Hepatocyte (in vitro differentiated cells): ENCODE measurements at regions not wholly inside any gene's neighbourhood (a gene's known extent, or its start where the extent isn't known, plus 50 kb on each side); places are given as distances from the start of the nearest gene placed in this dataset.

Experiments
- DNase-seq: peaks from one replicate; pipeline ENCODE4 v3.0.0-alpha.2; 2016; ENCODE audit warnings: low spot score
- H2AFZ ChIP-seq: fragments of 200-600 bp; sonication (generic); 2 replicates; pipeline ENCODE4 v1.6.0; 2016; ENCODE audit warnings: antibody characterized with exemption, mild to moderate bottlenecking
- H3K27ac ChIP-seq: fragments of 200-600 bp; sonication (generic); 2 replicates; pipeline ENCODE4 v1.5.1; 2016; ENCODE audit warnings: mild to moderate bottlenecking
- H3K27me3 ChIP-seq: fragments of 200-600 bp; sonication (generic); 2 replicates; pipeline ENCODE4 v1.6.1; 2016
- H3K36me3 ChIP-seq: fragments of 200-600 bp; sonication (generic); replicated peaks from 2 replicates; pipeline ENCODE4 v1.5.1; 2016; ENCODE audit warnings: low read depth; ENCODE audit not compliant: insufficient read depth
- H3K4me1 ChIP-seq: fragments of 200-600 bp; sonication (generic); 2 replicates; pipeline ENCODE4 v1.5.1; 2016; ENCODE audit warnings: mild to moderate bottlenecking, moderate library complexity; ENCODE audit not compliant: insufficient read depth
- H3K4me2 ChIP-seq: fragments of 200-600 bp; sonication (generic); 2 replicates; pipeline ENCODE4 v1.6.0; 2016
- H3K4me3 ChIP-seq: fragments of 200-600 bp; sonication (generic); 2 replicates; pipeline ENCODE4 v1.5.1; 2016; ENCODE audit warnings: mild to moderate bottlenecking
- H3K79me2 ChIP-seq: fragments of 200-600 bp; sonication (generic); 2 replicates; pipeline ENCODE4 v1.6.0; 2017; ENCODE audit warnings: mild to moderate bottlenecking
- H3K9me2 ChIP-seq: fragments of 200-600 bp; sonication (generic); replicated peaks from 2 replicates; pipeline ENCODE4 v1.6.0; 2017; ENCODE audit warnings: mild to moderate bottlenecking; ENCODE audit not compliant: insufficient read depth
- H3K9me3 ChIP-seq: fragments of 200-600 bp; sonication (generic); 2 replicates; pipeline ENCODE4 v1.5.1; 2016; ENCODE audit warnings: low read depth, mild to moderate bottlenecking
- H4K20me1 ChIP-seq: fragments of 200-600 bp; sonication (generic); 2 replicates; pipeline ENCODE4 v1.6.0; 2016; ENCODE audit warnings: mild to moderate bottlenecking; ENCODE audit not compliant: insufficient read depth, poor library complexity, severe bottlenecking
- EZH2 ChIP-seq: fragments of 200-600 bp; sonication (generic); IDR thresholded peaks from 2 replicates; pipeline ENCODE4 v1.6.1; 2016; ENCODE audit warnings: antibody characterized with exemption, mild to moderate bottlenecking, borderline replicate concordance
- EZH2phosphoT487 ChIP-seq: fragments of 200-600 bp; sonication (generic); IDR thresholded peaks from one replicate; pipeline ENCODE4 v1.6.1; 2018; ENCODE audit warnings: antibody characterized with exemption, mild to moderate bottlenecking, low read depth, moderate library complexity; ENCODE audit not compliant: unreplicated experiment, severe bottlenecking
- WGBS: methylation state at CpG from one replicate; pipeline ENCODE4 v1.1.6; 2016; ENCODE audit warnings: low lambda C conversion rate; ENCODE audit errors: missing lambda C conversion rate; 5-methylcytosine and 5-hydroxymethylcytosine counted together
- TF ChIP-seq, protein P1 (sequence below): fragments of 200-600 bp; sonication (generic); IDR thresholded peaks from 2 replicates; pipeline ENCODE4 v1.5.1; 2016; ENCODE audit warnings: antibody characterized with exemption, mild to moderate bottlenecking; ENCODE audit not compliant: poor library complexity

DNA sequence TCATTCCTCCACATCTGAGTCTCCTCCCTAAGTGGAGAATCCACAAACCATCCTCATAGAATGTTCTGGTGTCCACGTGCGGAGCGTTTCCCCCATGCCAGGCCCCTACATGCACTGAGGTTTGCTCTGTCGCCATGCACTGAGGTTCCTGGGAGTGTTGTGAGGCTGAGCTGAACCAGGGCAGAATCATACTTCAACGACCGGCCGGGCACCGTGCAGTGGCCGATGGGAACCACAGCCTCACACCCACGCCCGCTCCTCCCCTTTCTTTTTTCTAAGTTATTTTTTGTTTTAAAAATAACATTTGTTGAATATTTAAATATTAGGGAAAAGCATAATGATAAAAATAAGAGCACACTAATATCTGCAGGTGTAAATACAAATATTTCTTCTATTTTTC lies 260.4 kb upstream of the IRX4 start:
- H3K4me2 ChIP-seq: no peak overlapping the region
- no peaks in the 10 kb centered on the region for H3K36me3 ChIP-seq
- no peaks in the 10 kb centered on the region for H3K4me1 ChIP-seq
- TF ChIP-seq EZH2: no peak
- TF ChIP-seq, protein P1, sequence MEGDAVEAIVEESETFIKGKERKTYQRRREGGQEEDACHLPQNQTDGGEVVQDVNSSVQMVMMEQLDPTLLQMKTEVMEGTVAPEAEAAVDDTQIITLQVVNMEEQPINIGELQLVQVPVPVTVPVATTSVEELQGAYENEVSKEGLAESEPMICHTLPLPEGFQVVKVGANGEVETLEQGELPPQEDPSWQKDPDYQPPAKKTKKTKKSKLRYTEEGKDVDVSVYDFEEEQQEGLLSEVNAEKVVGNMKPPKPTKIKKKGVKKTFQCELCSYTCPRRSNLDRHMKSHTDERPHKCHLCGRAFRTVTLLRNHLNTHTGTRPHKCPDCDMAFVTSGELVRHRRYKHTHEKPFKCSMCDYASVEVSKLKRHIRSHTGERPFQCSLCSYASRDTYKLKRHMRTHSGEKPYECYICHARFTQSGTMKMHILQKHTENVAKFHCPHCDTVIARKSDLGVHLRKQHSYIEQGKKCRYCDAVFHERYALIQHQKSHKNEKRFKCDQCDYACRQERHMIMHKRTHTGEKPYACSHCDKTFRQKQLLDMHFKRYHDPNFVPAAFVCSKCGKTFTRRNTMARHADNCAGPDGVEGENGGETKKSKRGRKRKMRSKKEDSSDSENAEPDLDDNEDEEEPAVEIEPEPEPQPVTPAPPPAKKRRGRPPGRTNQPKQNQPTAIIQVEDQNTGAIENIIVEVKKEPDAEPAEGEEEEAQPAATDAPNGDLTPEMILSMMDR: no peak
- TF ChIP-seq EZH2phosphoT487: no peak
- H3K9me3 ChIP-seq: no peaks in the 10 kb centered on the region
- H3K27ac ChIP-seq: no peak overlapping the region
- 91% methylated on average over 11 of the region's 11 CpGs for WGBS
- no peak overlapping the region for H2AFZ ChIP-seq
- no peak overlapping the region for H3K4me3 ChIP-seq
- no peaks in the 10 kb centered on the region for H3K27me3 ChIP-seq
- H4K20me1 ChIP-seq: no peaks in the 10 kb centered on the region
- H3K79me2 ChIP-seq: no peaks in the 10 kb centered on the region
- no peaks in the 10 kb centered on the region for H3K9me2 ChIP-seq
- no peak for DNase-seq

DNA sequence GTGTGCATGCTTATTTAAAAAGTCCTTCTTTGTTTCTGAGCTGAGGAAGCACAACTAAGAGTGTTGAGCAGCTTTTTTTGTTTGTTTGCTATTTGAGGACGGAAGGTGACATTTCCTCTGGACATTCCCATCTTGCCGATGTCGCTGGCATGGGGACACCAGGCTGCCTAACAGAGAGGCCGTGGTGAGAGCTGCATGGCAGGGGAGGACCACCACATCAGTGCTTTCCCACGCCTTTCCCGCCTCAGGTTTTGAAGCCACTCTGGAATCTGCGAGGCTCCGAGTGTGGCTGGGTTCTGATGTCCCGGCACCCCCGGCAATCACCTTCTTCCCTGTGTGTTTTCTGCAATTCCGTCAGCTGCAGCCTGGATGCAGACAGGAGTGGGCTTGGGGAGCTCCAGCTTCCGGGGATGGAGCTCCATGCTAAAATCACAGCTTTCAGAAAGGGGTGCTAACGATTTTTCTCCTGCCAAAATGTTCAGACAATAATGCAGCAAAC lies 259.8 kb upstream of the IRX4 start:
- DNase-seq: no peak
- no peaks in the 10 kb centered on the region for H3K27me3 ChIP-seq
- no peaks in the 10 kb centered on the region for H3K36me3 ChIP-seq
- 87% methylated on average over 13 of the region's 13 CpGs for WGBS
- H3K27ac ChIP-seq: no peak overlapping the region
- H4K20me1 ChIP-seq: no peaks in the 10 kb centered on the region
- no peak overlapping the region for H3K4me3 ChIP-seq
- H3K4me1 ChIP-seq: no peaks in the 10 kb centered on the region
- H3K79me2 ChIP-seq: no peaks in the 10 kb centered on the region
- H3K9me2 ChIP-seq: no peaks in the 10 kb centered on the region
- no peaks in the 10 kb centered on the region for H3K9me3 ChIP-seq
- no peak overlapping the region for H3K4me2 ChIP-seq
- TF ChIP-seq EZH2: no peak
- TF ChIP-seq, protein P1: no peak
- TF ChIP-seq EZH2phosphoT487: no peak
- no peak overlapping the region for H2AFZ ChIP-seq

DNA sequence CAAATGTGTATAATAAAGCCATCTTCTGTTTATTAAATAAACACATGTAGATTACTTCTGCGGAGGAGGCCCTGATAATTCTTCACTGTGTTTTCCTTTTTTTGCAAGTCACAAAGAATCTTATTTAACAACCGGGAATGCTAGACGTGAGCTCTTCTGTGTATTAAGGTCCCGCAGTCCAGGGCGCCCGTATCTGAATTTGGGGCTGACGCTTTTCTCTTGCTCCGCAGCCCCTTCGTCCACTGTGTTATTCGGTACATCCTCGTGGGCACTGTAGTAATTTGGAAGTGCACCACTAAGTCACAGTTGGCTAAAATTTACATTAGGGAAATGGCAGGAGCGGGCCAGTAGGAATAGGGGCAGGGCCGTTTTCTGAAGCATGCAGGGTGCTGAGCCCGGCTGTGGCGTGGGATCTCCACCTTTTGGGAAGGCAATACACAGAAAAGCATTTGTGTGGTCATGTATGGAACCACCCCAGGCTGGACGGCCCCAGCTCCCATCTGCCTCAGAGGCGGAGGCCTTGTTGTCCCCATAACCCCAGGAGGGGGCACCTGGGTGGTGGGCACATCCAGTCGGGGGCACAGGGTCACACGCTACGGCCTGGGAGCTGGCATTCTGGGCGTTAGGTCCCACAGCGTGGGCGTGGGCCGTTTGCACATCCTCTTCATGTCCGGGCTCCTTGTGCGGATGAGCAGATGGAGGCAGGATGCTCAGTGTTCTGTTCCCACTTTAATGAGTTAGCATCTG lies 258.7 kb upstream of the IRX4 start:
- no peaks in the 10 kb centered on the region for H3K36me3 ChIP-seq
- no peak for DNase-seq
- no peak overlapping the region for H3K4me3 ChIP-seq
- no peak overlapping the region for H2AFZ ChIP-seq
- no peak overlapping the region for H3K27ac ChIP-seq
- no peaks in the 10 kb centered on the region for H3K27me3 ChIP-seq
- H3K79me2 ChIP-seq: no peaks in the 10 kb centered on the region
- H3K9me2 ChIP-seq: no peaks in the 10 kb centered on the region
- TF ChIP-seq EZH2phosphoT487 (no peak), EZH2 (no peak)
- no peaks in the 10 kb centered on the region for H3K9me3 ChIP-seq
- H3K4me1 ChIP-seq: no peaks in the 10 kb centered on the region
- WGBS: 86% methylated on average over 26 of the region's 26 CpGs
- H3K4me2 ChIP-seq: no peak overlapping the region
- no peaks in the 10 kb centered on the region for H4K20me1 ChIP-seq

DNA sequence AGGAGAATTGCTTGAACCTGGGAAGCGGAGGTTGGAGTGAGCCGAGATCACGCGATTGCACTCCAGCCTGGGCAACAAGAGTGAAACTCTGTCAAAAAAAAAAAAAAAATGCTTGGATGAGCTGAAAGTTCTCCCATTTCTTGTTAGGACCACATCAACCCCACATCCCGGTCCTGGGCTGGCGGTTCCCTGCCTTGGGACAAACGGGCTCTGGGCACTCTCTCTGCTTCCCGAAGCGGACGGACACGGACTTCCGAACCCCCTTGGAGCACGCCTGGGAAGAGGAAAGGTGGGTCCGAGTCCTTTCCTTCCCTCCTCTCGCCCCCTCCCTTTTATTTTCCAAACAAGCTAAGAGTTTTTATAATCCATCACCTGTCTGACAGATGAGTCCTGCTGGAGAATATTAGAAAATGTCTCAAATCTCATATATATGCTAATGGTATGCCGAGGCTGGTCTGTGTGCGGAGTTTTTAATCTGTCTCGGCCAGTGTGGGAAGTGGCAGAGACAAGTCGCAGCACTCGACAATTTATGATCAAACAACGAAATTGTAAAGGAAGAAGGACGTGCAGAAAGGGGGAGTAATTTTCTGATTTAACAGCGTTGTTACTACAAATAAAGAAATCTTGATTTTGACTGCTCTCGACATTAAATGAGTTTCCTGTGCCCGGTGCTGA lies 257.9 kb upstream of the IRX4 start:
- no peaks in the 10 kb centered on the region for H3K9me3 ChIP-seq
- DNase-seq: no peak
- H3K9me2 ChIP-seq: no peaks in the 10 kb centered on the region
- H3K27ac ChIP-seq: no peak overlapping the region
- no peaks in the 10 kb centered on the region for H3K27me3 ChIP-seq
- no peak overlapping the region for H3K4me3 ChIP-seq
- H4K20me1 ChIP-seq: no peaks in the 10 kb centered on the region
- no peaks in the 10 kb centered on the region for H3K79me2 ChIP-seq
- no peaks in the 10 kb centered on the region for H3K4me1 ChIP-seq
- no peak overlapping the region for H2AFZ ChIP-seq
- TF ChIP-seq EZH2phosphoT487 (no peak), EZH2 (no peak)
- TF ChIP-seq, protein P1: no peak
- H3K36me3 ChIP-seq: no peaks in the 10 kb centered on the region
- H3K4me2 ChIP-seq: no peak overlapping the region
- 92% methylated on average over 24 of the region's 25 CpGs for WGBS
